ENCODE measurements at regions not wholly inside any gene's neighbourhood (a gene's known extent, or its start where the extent isn't known, plus 50 kb on each side); places are given as distances from the start of the nearest gene placed in this dataset.

DNA sequence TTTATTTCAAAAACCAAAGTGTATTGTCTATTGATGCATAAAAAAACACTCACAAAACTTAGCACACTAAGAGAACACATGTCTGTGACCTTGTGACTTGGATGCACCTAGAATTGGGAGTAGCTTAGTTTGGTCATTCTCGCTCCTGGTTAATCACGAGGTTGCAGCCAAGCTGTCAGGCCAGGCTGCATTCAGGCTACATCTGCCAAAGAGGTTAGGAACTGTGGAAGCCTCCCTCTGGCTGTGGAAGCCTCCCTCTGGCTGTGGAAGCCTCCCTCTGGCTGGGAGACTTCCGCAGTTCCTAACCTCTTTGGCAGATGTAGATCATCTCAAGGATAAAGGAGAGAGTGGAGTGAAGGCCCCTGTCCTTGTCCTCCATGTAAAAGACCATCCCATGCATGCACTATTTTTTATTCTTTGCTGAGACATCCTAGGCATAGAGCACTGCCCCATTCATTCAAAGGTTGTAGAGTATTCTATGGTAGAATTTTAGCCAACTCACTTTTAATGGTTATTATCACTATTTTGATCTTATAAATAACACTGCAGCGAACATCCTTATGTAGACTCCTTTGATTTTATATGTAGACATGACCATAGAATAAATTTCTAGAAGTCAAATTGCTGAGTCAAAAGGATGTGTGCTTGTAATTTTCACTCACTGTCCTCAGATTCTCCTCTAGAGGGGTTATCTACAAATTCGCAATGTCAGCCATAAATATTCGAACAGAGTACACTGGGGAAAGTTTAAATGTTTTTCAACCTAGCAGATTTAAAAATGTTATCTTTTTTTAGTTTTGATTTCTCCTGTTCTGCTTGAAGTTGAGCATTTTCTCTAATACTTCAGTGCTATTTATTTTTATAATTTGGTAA, 63.0 kb upstream of the IGLL5 start:
- DNase-seq, result no peak
- intact Hi-C loops (cut with DNase I), result no loop called here
- no peak overlapping the region for H3K27ac ChIP-seq
- no peaks in the 10 kb centered on the region for H3K27me3 ChIP-seq
- no peak overlapping the region for H3K4me3 ChIP-seq
- TF ChIP-seq POLR2A (IDR thresholded peaks at IDR 0.05) (no peak), EP300 (IDR thresholded peaks at IDR 0.05) (no peak)
- TF ChIP-seq, protein P1, sequence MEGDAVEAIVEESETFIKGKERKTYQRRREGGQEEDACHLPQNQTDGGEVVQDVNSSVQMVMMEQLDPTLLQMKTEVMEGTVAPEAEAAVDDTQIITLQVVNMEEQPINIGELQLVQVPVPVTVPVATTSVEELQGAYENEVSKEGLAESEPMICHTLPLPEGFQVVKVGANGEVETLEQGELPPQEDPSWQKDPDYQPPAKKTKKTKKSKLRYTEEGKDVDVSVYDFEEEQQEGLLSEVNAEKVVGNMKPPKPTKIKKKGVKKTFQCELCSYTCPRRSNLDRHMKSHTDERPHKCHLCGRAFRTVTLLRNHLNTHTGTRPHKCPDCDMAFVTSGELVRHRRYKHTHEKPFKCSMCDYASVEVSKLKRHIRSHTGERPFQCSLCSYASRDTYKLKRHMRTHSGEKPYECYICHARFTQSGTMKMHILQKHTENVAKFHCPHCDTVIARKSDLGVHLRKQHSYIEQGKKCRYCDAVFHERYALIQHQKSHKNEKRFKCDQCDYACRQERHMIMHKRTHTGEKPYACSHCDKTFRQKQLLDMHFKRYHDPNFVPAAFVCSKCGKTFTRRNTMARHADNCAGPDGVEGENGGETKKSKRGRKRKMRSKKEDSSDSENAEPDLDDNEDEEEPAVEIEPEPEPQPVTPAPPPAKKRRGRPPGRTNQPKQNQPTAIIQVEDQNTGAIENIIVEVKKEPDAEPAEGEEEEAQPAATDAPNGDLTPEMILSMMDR (IDR thresholded peaks at IDR 0.05), result no peak
- no peaks in the 10 kb centered on the region for H3K4me1 ChIP-seq (ENCODE audit: insufficient read depth)
- no peaks in the 10 kb centered on the region for H3K9me3 ChIP-seq
- no peaks in the 10 kb centered on the region for H3K36me3 ChIP-seq
- 38 to 43% (median 39%) methylated on average over 6 of the region's 6 CpGs for WGBS, 3 donors

DNA sequence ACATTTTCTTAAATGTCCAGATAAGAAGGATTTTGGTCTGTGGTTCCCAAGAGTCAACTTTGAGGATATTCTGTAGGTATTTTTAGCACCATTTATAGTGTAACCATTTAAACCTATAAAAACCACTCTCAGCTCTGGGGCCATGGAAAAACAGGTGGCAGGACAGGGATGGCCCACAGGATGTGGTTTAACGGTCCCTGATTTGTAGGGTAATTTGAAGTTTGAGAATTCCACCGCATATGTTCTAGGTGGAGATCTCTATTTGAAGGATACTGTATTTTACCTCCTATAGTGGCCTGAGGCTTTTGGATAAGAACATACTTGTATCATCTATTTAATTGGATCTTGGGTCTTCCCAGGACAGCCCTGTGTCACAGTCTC, 62.4 kb upstream of the IGLL5 start:
- H3K9me3 ChIP-seq, result no peaks in the 10 kb centered on the region
- no peaks in the 10 kb centered on the region for H3K4me1 ChIP-seq (ENCODE audit: insufficient read depth)
- H3K4me3 ChIP-seq, result no peak overlapping the region
- no peak overlapping the region for H3K27ac ChIP-seq
- H3K27me3 ChIP-seq, result no peaks in the 10 kb centered on the region
- WGBS, 3 donors, result 58 to 76% (median 65%) methylated on average over 2 of the region's 2 CpGs
- H3K36me3 ChIP-seq, result no peaks in the 10 kb centered on the region
- intact Hi-C loops (cut with DNase I), result no loop called here
- no peak for DNase-seq
- TF ChIP-seq POLR2A (IDR thresholded peaks at IDR 0.05) (no peak), EP300 (IDR thresholded peaks at IDR 0.05) (no peak)
- TF ChIP-seq, protein P1 (IDR thresholded peaks at IDR 0.05), result no peak

DNA sequence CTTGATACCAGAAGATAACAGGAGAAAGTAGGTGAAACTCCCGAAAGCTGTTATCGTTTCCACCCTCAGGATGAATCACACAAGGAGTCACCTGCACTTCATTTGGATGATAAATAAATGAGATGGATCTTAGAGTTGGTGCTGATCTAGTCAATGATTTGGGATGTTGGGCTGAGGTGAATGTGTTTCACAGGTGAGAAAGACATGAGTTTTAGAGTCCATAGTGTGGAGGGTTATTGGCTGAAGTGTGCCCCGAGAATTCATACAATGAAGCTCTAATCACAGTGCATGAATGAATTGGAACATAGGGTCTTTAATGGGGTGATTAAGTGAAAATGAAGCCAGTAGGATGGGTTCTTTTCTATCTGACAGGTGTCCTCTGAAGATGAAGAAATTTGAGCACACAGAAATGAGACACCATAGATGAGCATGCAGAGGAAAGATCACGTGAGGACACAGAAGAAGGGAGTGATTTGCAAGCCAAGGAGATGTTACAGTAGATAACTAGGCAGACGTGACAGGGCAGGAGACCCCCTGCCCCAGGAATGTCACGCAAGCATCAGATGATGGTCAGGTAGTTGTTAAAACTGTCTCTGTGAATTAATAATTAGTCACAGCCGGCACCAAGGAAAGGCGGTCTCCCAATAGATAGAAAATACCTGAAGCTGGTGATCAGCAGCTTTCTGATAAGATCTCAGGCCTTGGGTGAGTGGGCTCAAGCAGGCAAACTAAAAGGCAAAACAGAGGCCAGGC, 60.3 kb upstream of the IGLL5 start:
- intact Hi-C loops (cut with DNase I), result no loop called here
- Histone ChIP-seq H3K27ac (no peak overlapping the region), H3K4me1 (ENCODE audit: insufficient read depth) (no peaks in the 10 kb centered on the region), H3K4me3 (no peak overlapping the region), H3K27me3 (no peaks in the 10 kb centered on the region), H3K9me3 (no peaks in the 10 kb centered on the region), H3K36me3 (no peaks in the 10 kb centered on the region)
- DNase-seq, result no peak
- no peak for TF ChIP-seq EP300 (IDR thresholded peaks at IDR 0.05)
- TF ChIP-seq, protein P1 (IDR thresholded peaks at IDR 0.05), result no peak
- no peak for TF ChIP-seq POLR2A (IDR thresholded peaks at IDR 0.05)
- 68 to 70% (median 69%) methylated on average over 8 of the region's 8 CpGs for WGBS, 3 donors

DNA sequence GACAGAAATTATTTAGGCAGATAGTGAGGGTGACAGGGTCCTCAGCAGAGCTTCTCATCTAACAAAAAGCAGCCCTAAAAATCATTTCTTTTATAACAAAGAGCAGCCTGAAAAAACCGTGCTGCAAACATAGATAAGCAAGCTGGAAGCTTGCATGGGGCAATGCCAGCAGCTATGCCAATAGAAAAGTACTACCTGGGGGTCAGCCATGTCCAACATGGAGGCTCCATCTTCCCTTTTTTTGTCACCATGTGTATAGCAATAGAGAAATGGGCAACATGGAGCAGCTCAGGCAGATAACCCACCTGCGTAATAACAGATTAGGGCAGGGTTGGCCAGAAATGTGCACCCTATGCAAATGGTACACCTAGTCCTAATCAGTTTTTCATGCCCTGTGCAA, 57.4 kb upstream of the IGLL5 start:
- Histone ChIP-seq H3K9me3 (no peaks in the 10 kb centered on the region), H3K27ac (no peak overlapping the region), H3K4me1 (ENCODE audit: insufficient read depth) (no peaks in the 10 kb centered on the region), H3K27me3 (no peaks in the 10 kb centered on the region), H3K4me3 (no peak overlapping the region), H3K36me3 (no peaks in the 10 kb centered on the region)
- intact Hi-C loops (cut with DNase I), result no loop called here
- WGBS, 3 donors, result 66 to 75% (median 67%) methylated on average over 2 of the region's 2 CpGs
- DNase-seq, result no peak
- TF ChIP-seq EP300 (IDR thresholded peaks at IDR 0.05), result no peak
- no peak for TF ChIP-seq POLR2A (IDR thresholded peaks at IDR 0.05)
- TF ChIP-seq, protein P1 (IDR thresholded peaks at IDR 0.05), result no peak

Measured in ovary (tissue), 7 donors.